WERI-Rb-1 (cell line): ENCODE measurements at regions not wholly inside any gene's neighbourhood (a gene's known extent, or its start where the extent isn't known, plus 50 kb on each side); places are given as distances from the start of the nearest gene placed in this dataset.

ENCODE experiments used
- DNase-seq: peaks from one replicate; pipeline ENCODE4 v3.0.0-alpha.2; 2020
- H3K27ac ChIP-seq: fragments of 250-450 bp; sonication (Bioruptor Pico); 2 replicates; pipeline ENCODE4 v1.5.1; 2020; ENCODE audit warnings: mild to moderate bottlenecking, moderate library complexity
- H3K27me3 ChIP-seq: fragments of 250-450 bp; sonication (Bioruptor Pico); 2 replicates; pipeline ENCODE4 v1.5.1; 2021; ENCODE audit warnings: mild to moderate bottlenecking, low read depth, moderate library complexity; ENCODE audit not compliant: insufficient read depth, severe bottlenecking
- H3K36me3 ChIP-seq: fragments of 250-450 bp; sonication (Bioruptor Pico); 2 replicates; pipeline ENCODE4 v1.5.1; 2020; ENCODE audit warnings: mild to moderate bottlenecking, moderate library complexity
- H3K4me3 ChIP-seq: 2 replicates; pipeline ENCODE4 v1.5.1; 2011; ENCODE audit warnings: low read depth, mild to moderate bottlenecking, control low read depth, low read length
- H3K9me3 ChIP-seq: fragments of 250-450 bp; sonication (Bioruptor Pico); 2 replicates; pipeline ENCODE4 v1.5.1; 2021; ENCODE audit warnings: mild to moderate bottlenecking, moderate library complexity; ENCODE audit not compliant: severe bottlenecking
- TF ChIP-seq, protein P1 (sequence below): IDR thresholded peaks from 2 replicates; pipeline ENCODE4 v1.5.1; 2011; ENCODE audit warnings: low read depth, mild to moderate bottlenecking, control low read depth, inconsistent platforms, low read length

DNA sequence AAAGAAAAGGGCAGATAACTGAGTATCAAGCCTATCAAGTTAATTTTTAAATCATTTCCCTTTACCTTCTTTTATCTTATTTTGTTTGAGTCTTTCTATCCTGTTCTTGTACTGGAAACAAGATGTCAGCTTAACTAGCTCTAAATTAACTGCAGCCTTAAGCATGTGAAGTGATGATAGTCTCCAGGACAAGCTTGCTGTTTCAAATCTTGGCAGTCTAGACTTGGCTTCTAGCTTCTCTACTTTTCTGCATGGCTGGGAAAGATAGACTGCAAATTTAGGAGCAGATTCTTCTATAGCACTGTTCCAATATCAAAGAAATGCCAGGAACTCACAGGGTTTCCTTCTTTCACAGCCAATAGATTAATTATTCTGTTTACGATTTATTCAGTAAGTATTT lies 1034.4 kb downstream of the TUSC7 start:
- Histone ChIP-seq H3K9me3 (no peaks in the 10 kb centered on the region), H3K27me3 (peaks cover 36% of the 10 kb centered on the region), H3K36me3 (no peaks in the 10 kb centered on the region), H3K27ac (no peak overlapping the region), H3K4me3 (no peak overlapping the region)
- TF ChIP-seq, protein P1, sequence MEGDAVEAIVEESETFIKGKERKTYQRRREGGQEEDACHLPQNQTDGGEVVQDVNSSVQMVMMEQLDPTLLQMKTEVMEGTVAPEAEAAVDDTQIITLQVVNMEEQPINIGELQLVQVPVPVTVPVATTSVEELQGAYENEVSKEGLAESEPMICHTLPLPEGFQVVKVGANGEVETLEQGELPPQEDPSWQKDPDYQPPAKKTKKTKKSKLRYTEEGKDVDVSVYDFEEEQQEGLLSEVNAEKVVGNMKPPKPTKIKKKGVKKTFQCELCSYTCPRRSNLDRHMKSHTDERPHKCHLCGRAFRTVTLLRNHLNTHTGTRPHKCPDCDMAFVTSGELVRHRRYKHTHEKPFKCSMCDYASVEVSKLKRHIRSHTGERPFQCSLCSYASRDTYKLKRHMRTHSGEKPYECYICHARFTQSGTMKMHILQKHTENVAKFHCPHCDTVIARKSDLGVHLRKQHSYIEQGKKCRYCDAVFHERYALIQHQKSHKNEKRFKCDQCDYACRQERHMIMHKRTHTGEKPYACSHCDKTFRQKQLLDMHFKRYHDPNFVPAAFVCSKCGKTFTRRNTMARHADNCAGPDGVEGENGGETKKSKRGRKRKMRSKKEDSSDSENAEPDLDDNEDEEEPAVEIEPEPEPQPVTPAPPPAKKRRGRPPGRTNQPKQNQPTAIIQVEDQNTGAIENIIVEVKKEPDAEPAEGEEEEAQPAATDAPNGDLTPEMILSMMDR = no peak
- DNase-seq = no peak

- Histone ChIP-seq H3K9me3 (no peaks in the 10 kb centered on the region), H3K36me3 (no peaks in the 10 kb centered on the region), H3K27me3 (peaks cover 40% of the 10 kb centered on the region), H3K4me3 (no peak overlapping the region), H3K27ac (no peak overlapping the region)
- no peak for DNase-seq
- TF ChIP-seq, protein P1 = no peak
Measured at GRCh38 chr3:117744935-117745334, 1035.4 kb downstream of the TUSC7 start.

- Histone ChIP-seq H3K36me3 (no peaks in the 10 kb centered on the region), H3K4me3 (no peak overlapping the region), H3K27ac (no peak overlapping the region), H3K9me3 (no peaks in the 10 kb centered on the region), H3K27me3 (peaks cover 40% of the 10 kb centered on the region)
- TF ChIP-seq, protein P1 = no peak
- DNase-seq = no peak
Measured at GRCh38 chr3:117745516-117745915, 1035.9 kb downstream of the TUSC7 start.

GRCh38 chr3:117746066-117746465 lies 1036.5 kb downstream of the TUSC7 start:
- Histone ChIP-seq H3K27ac (no peak overlapping the region), H3K9me3 (no peaks in the 10 kb centered on the region), H3K36me3 (no peaks in the 10 kb centered on the region), H3K27me3 (peaks cover 37% of the 10 kb centered on the region), H3K4me3 (no peak overlapping the region)
- TF ChIP-seq, protein P1 = no peak
- DNase-seq = no peak

GRCh38 chr3:117748131-117748530 lies 1038.6 kb downstream of the TUSC7 start:
- TF ChIP-seq, protein P1 = no peak
- no peak for DNase-seq
- no peaks in the 10 kb centered on the region for H3K9me3 ChIP-seq
- H3K4me3 ChIP-seq = no peak overlapping the region
- no peaks in the 10 kb centered on the region for H3K36me3 ChIP-seq
- H3K27me3 ChIP-seq = peaks cover 23% of the 10 kb centered on the region
- H3K27ac ChIP-seq = no peak overlapping the region

DNA sequence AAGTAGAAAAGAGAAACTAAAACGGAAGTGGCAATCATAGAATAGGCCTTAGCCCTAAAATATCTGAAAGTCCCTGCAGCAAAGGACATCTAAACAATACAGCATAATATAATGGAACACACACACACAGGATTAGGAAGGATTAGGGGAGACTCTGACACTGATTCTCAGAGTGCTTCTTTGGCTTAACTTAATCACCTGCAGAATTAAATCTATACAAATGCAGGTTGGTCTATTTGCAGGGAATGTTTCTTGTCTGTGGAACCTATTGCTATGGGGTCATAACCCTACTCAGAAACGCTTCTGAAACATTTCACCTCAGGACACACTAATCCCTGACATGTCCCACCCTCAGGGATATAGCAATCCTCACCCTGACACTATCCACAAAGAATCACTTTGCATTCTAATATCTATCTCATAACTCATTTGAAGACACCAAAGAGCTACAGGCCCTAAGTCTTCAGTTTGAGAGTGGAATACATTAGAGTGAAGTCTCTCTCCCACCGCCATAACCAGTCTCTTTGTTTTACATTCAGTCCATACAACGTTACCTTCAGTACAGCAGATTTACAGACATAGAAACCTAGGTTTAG lies 1041.2 kb downstream of the TUSC7 start:
- Histone ChIP-seq H3K36me3 (no peaks in the 10 kb centered on the region), H3K27ac (no peak overlapping the region), H3K27me3 (peaks cover 23% of the 10 kb centered on the region), H3K4me3 (no peak overlapping the region), H3K9me3 (no peaks in the 10 kb centered on the region)
- TF ChIP-seq, protein P1 = no peak
- DNase-seq = no peak
